ENCODE measurements at regions not wholly inside any gene's neighbourhood (a gene's known extent, or its start where the extent isn't known, plus 50 kb on each side); places are given as distances from the start of the nearest gene placed in this dataset.
A peak's percentile ranks its signal among the peaks of the same experiment; 100 is the strongest.

DNA sequence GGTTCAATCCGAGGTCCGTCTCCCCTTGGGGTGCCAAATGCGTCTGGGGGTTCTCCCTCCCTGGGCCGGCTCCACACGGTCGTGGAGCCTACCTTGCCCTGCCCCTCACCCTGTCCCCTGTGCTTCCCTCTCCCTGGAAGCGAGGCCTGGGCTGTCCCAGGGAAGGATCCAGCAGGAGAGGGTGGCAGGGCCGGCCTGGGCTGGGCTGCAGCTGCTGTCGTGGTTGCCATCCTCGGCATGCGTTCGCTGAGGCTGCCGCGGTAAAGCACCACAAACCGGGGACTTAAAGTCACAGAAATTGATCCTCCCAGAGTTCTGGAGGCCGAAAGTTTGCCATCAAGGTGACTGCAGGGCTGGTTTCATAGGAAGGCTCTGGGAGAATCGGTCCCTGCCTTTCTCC is 123.0 kb upstream of the TMPRSS2 start:
- H3K4me3 ChIP-seq (ENCODE audit: low read depth, low read length) = no peak overlapping the region
- TF ChIP-seq CTCF (IDR thresholded peaks at IDR 0.05; ENCODE audit: low read depth, low read length) = no peak
- no peak for DNase-seq (ENCODE audit: low read depth, low spot score)
- in situ Hi-C loops (cut with HindIII; ENCODE audit: low sequenced_read_pairs) = no loop called here

- peak; percentile 96 for DNase-seq (ENCODE audit: low read depth, low spot score)
- in situ Hi-C loops (cut with HindIII; ENCODE audit: low sequenced_read_pairs) = no loop called here
- no peak overlapping the region for H3K4me3 ChIP-seq (ENCODE audit: low read depth, low read length)
- no peak for TF ChIP-seq CTCF (IDR thresholded peaks at IDR 0.05; ENCODE audit: low read depth, low read length)
Observed at GRCh38 chr21:41630249-41630648, 122.3 kb upstream of the TMPRSS2 start.

- in situ Hi-C loops (cut with HindIII; ENCODE audit: low sequenced_read_pairs) = no loop called here
- no peak for TF ChIP-seq CTCF (IDR thresholded peaks at IDR 0.05; ENCODE audit: low read depth, low read length)
- no peak for DNase-seq (ENCODE audit: low read depth, low spot score)
- no peak overlapping the region for H3K4me3 ChIP-seq (ENCODE audit: low read depth, low read length)
Observed at GRCh38 chr21:41628256-41628655, 120.3 kb upstream of the TMPRSS2 start.

DNA sequence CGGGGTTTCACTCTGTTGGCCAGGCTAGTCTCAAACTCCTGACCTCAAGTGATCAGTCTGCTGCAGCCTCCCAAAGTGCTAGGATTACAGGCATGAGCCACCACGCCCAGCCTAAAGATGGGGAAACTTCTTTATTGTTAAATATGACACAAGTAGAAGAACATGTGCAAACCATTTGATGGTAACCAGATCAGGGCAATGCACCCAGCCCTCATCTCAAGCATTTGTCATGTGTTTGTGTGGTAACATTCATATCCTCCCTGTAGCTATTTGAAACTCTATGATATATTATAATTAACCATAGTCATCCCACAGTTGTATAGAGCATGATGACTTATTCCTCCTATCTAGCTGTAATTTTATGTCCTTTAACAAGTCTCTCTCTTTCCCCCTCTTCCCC is 119.5 kb upstream of the TMPRSS2 start:
- DNase-seq (ENCODE audit: low read depth, low spot score) = no peak
- in situ Hi-C loops (cut with HindIII; ENCODE audit: low sequenced_read_pairs) = no loop called here
- H3K4me3 ChIP-seq (ENCODE audit: low read depth, low read length) = no peak overlapping the region
- TF ChIP-seq CTCF (IDR thresholded peaks at IDR 0.05; ENCODE audit: low read depth, low read length) = no peak

DNA sequence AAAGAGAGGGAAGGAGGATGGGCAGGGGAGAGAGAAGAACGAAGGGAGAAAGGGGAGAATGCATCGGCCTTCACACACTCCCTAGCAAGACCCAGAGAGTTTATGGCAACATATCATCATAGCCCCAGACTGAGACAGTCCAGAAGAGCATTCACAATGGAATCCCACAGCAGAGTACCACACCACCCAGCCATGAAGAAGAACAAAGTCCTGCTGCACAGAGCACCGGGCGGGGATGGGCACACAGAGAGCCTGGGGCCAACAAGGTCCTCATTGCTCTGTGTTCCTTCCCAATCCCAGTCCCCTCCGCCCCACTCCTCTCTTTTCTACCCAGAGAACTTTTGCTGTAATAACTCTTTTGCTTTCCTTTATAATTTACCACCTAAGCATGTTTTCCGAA is 118.1 kb upstream of the TMPRSS2 start:
- no peak for DNase-seq (ENCODE audit: low read depth, low spot score)
- no peak overlapping the region for H3K4me3 ChIP-seq (ENCODE audit: low read depth, low read length)
- in situ Hi-C loops (cut with HindIII; ENCODE audit: low sequenced_read_pairs) = no loop called here
- TF ChIP-seq CTCF (IDR thresholded peaks at IDR 0.05; ENCODE audit: low read depth, low read length) = no peak

- no peak for TF ChIP-seq CTCF (IDR thresholded peaks at IDR 0.05; ENCODE audit: low read depth, low read length)
- DNase-seq (ENCODE audit: low read depth, low spot score) = no peak
- no peak overlapping the region for H3K4me3 ChIP-seq (ENCODE audit: low read depth, low read length)
- in situ Hi-C loops (cut with HindIII; ENCODE audit: low sequenced_read_pairs) = no loop called here
Observed at GRCh38 chr21:41625428-41625827, 117.5 kb upstream of the TMPRSS2 start.

DNA sequence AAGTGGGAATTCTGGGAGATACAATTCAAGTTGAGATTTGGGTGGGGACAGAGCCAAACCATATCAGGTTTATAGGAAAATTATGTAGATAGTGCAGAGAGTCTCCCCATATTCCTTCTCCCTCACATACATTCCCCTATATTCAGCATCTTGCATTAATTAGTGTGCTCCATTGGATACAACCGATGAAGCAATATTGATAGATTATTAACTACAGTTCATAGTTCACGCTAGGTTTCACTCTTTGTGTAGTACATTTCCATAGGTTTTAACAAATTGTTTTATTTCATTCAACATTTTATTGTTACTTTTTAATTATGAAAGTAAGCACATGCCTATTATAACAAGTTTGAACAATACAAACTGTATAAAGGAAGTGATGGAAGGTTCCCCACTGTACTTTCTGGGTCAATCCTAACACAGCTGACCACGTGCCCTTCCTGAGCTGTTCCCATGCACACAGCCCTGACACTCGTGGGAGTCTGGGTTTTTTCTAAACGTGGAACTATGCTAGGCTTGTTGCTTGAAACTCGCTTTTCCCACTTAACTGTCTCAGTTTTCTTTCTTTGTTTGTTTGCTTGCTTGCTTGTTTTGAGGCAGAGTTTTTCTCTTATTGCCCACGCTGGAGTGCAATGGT is 116.8 kb upstream of the TMPRSS2 start:
- H3K4me3 ChIP-seq (ENCODE audit: low read depth, low read length) = no peak overlapping the region
- TF ChIP-seq CTCF (IDR thresholded peaks at IDR 0.05; ENCODE audit: low read depth, low read length) = no peak
- no peak for DNase-seq (ENCODE audit: low read depth, low spot score)
- in situ Hi-C loops (cut with HindIII; ENCODE audit: low sequenced_read_pairs) = no loop called here
